HT-29 (cell line): ENCODE measurements at regions not wholly inside any gene's neighbourhood (a gene's known extent, or its start where the extent isn't known, plus 50 kb on each side); places are given as distances from the start of the nearest gene placed in this dataset.

Source experiments
- DNase-seq: peaks from one replicate; pipeline ENCODE4 v3.0.0-alpha.2; 2015; ENCODE audit warnings: low spot score

DNA sequence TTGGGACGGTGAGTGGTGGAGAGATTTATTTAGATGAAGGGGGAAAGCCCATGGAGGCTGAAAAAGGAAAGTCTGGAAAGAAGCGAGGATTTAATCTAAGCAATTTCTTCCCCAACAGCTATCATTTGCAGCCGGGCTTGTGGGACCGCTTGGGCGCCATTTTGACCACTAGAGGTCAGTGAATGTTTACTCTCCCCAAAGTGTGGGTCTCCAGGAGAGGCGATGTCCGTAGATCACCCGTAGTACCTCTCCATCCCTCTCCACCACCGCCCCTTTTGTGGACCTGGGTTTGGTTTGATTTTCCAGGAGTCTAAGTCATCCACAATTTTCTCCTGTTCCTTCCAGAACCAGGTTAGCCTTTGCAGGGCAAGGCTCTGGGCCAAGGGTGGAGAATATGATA lies 91.2 kb upstream of the PARP11 start:
- DNase-seq = no peak

DNA sequence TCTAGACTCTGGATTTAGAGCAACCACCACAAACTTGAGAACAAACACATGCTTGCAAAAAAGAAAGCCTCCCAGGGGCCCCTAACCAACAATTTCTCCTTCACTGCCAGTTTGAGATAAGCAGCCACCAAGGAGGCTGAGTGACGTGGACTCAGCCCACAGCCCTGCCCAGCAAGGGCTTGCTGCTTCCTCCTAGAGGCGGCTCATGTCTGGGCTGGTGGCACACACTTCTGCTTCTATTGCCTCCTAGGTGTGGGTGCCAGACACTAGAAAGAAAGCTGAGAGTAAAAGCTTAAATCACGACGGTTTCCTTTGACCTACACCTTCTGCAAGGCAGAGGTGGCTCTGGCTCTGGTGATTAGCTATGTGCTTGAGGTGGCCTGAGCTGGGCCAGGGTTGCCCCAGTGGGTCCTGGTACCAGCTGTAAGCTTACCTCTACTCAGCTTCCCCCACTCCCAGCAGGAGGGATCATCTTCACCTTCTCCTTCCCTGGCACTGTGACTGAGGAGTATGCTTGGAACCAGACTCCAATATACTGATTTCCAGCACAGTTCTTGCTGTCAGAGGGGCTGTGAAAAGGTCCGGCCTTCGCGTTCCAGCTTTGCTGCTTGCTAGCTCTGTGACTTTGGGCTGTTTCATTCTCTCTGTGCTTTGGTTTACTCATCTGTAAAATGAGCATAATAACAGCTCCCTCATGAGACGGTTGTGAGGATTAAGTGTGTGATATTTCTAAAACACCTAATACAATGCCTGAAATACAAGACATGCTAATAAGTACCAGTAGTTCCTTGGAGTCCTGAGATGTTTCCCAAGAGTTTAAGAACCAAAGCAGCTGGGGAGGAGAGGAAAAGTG lies 89.7 kb upstream of the PARP11 start:
- DNase-seq = peak; percentile 9

GRCh38 chr12:3961591-3961990 lies 88.4 kb upstream of the PARP11 start:
- no peak for DNase-seq

GRCh38 chr12:3959799-3960560 lies 86.8 kb upstream of the PARP11 start:
- DNase-seq = no peak

DNA sequence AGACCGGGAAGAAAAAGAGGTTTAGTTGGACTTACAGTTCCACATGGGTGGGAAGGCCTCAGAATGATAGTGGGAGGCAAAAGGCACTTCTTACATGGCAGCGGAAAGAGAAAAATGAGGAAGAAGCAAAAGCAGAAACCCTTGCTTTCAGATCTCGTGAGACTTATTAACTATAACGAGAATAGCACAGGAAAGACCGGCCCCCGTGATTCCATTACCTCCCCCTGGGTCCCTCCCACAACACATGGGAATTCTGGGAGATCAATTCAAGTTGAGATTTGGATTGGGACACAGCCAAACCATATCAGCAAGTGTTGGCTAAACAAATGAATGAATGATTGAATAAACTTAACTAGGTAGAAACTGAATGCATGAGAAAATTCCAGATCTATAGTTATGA lies 85.3 kb upstream of the PARP11 start:
- no peak for DNase-seq

DNA sequence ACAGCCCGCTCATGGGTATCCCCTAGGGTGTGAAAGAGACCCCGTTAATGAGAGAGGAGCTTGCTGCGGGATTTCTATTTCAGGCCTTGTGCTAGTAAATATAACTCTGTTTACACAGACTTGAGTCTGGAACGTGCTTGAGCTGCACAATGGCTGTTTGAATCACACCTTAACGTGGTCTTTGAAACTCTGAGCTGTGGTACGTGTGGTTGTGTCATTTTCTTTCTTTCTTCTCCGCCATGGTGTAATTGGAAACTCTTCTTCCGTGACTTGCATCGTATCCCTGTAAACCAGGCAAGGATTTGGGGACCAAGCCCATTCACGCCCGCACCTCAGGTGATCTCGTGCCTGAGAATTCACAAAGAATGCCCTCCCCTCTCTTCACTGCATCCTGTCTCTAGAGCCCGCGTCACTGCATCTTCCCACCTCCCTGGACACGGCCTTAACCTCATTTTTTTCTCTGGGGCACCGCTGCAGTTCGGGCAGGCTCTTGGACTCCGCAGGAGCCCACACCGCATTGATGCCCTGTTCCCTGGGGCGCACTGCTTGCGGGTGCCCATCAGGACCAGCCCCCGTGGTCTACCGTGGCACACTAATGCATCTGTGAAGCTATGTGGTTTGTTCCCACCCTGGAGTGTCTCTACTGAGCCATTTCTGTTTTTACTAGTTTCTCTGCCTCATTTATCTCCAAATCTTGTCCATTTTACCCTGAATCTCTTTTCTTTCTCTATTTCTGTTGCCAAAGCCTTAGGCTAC lies 78.4 kb upstream of the PARP11 start:
- DNase-seq = no peak

- DNase-seq = no peak
These were observed 77.6 kb upstream of the PARP11 start for GRCh38 chr12:3950714-3951320.

DNA sequence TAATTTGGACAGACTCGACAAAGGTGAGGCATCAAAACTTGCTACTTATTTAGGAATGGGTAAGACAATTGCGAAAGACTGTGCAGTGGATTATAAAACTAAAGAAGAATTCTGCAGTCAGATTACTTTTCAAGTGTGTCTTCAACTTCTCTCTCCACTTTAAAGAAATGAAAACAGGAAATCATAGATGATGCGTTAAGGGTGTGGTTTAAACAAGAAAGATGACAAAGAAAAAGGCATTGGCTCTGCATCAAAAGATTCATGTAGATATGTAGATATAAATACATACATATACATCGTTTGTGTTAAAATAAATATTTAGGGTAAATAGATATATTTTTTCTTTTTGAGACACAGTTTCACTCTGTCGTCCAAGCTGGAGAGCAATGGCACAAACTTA lies 74.6 kb upstream of the PARP11 start:
- no peak for DNase-seq

- no peak for DNase-seq
These were observed 72.5 kb upstream of the PARP11 start for GRCh38 chr12:3945671-3946070.

- DNase-seq = no peak
These were observed 71.4 kb upstream of the PARP11 start for GRCh38 chr12:3944620-3945019.

GRCh38 chr12:3938042-3938544 lies 64.9 kb upstream of the PARP11 start:
- no peak for DNase-seq

- DNase-seq = no peak
These were observed 61.9 kb upstream of the PARP11 start for GRCh38 chr12:3935078-3935477.

DNA sequence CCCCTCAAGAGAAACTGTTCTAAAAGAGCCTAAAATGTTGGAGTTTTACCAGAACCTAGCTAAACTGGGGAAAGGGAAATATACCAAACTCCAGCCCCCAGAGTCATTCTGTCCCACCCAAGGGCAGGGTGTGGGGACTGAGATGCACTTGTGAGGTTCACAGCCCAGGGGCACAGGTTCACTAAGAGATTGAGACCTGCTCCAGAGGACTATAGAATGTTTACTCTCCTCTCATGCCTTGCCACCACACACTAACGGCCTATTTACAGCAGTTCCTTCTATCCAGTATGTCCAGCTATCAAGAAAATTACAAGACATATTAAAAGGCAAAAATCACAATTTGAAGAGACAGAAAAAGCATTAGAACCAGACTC lies 60.6 kb upstream of the PARP11 start:
- no peak for DNase-seq

- no peak for DNase-seq
These were observed 60.0 kb upstream of the PARP11 start for GRCh38 chr12:3933074-3933818.

DNA sequence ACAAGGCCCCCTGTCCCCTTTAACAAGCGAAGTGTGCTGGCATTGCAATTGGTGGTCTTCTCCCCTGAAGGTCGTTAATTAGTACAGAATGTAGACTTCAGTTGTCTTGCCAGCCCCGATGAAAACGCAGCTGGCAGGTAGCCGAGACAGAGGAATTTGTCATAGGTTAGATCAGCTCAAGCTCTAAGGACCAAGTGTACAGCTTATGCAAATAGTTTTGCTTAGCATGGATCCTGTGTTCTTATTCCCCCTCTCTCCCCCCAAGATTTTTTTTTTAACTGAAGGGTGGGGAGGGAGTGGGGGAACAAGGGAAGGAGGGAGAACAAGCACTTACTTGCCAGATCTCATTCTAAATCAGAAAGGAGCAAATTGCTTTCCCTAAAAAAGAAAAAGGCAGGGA lies 58.6 kb upstream of the PARP11 start:
- DNase-seq = no peak

DNA sequence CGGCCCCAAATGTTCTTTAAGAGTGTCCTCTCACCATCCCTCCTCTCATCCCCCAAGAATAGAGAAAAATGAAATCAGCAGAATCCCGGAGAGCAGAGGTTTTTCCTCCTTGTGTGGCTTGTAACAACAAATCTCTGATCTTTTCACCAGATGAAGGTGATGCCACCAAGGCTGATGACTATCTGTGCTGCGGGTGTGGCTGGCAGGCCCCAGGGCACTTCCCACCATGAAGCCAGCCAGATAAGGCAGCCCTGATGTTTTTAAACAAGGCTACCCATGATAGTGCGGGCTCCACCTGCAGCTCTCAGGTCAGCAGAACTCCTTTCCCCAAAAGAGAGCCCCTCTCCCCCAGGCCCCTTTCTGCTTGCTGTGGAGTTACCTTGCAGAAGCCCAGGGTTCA lies 58.0 kb upstream of the PARP11 start:
- no peak for DNase-seq

GRCh38 chr12:3929875-3930615 lies 56.8 kb upstream of the PARP11 start:
- no peak for DNase-seq

GRCh38 chr12:3928538-3929184 lies 55.5 kb upstream of the PARP11 start:
- no peak for DNase-seq

DNA sequence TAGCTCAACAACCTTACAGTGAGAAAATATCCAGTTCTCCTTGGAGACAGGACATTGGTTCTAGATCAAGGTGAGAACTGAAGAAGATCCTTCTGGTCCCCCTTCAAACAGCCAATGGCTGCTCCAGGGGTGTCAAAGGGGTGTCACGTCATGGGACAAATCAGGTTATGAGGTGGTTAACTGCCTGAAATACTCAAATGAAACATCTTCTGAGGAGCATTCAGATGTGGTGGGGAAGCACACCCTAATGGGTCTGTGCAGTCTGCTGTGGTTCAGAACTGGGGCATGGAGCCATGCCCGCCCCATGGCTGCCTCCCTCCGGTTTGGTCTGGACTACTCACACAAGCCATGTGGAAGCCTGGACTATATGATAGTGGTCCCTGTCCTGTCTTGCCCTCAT lies 52.4 kb upstream of the PARP11 start:
- DNase-seq = no peak

- DNase-seq = no peak
These were observed 51.6 kb upstream of the PARP11 start for GRCh38 chr12:3924761-3925160.
